ENCODE measurements at regions not wholly inside any gene's neighbourhood (a gene's known extent, or its start where the extent isn't known, plus 50 kb on each side); places are given as distances from the start of the nearest gene placed in this dataset.

- TF ChIP-seq CTCF (IDR thresholded peaks at IDR 0.05; ENCODE audit: unreplicated experiment) = no peak
- H3K27ac Mint-ChIP-seq = no peak overlapping the region
- H3K9me3 Mint-ChIP-seq (ENCODE audit: low read depth) = no peaks in the 10 kb centered on the region
- no peaks in the 10 kb centered on the region for H3K4me1 Mint-ChIP-seq (ENCODE audit: low read depth)
- no peaks in the 10 kb centered on the region for H3K36me3 Mint-ChIP-seq (ENCODE audit: insufficient read depth)
- peaks cover 2% of the 10 kb centered on the region for H3K27me3 Mint-ChIP-seq
- no peak for DNase-seq (ENCODE audit: low spot score, unreplicated experiment)
- no peak overlapping the region for H3K4me3 Mint-ChIP-seq (ENCODE audit: low read depth)
These were observed 538.5 kb downstream of the HTR7 start for GRCh38 chr10:90319188-90319914.

- no peak for TF ChIP-seq CTCF (IDR thresholded peaks at IDR 0.05; ENCODE audit: unreplicated experiment)
- Mint-ChIP-seq H3K4me1 (ENCODE audit: low read depth) (no peaks in the 10 kb centered on the region), H3K4me3 (ENCODE audit: low read depth) (no peak overlapping the region), H3K9me3 (ENCODE audit: low read depth) (no peaks in the 10 kb centered on the region), H3K27ac (no peak overlapping the region), H3K27me3 (peaks cover 2% of the 10 kb centered on the region), H3K36me3 (ENCODE audit: insufficient read depth) (no peaks in the 10 kb centered on the region)
- no peak for DNase-seq (ENCODE audit: low spot score, unreplicated experiment)
These were observed 536.6 kb downstream of the HTR7 start for GRCh38 chr10:90321132-90321816.

GRCh38 chr10:90326498-90327267, 531.2 kb downstream of the HTR7 start:
- H3K4me1 Mint-ChIP-seq (ENCODE audit: low read depth) = no peaks in the 10 kb centered on the region
- no peak overlapping the region for H3K27ac Mint-ChIP-seq
- H3K36me3 Mint-ChIP-seq (ENCODE audit: insufficient read depth) = no peaks in the 10 kb centered on the region
- H3K27me3 Mint-ChIP-seq = no peaks in the 10 kb centered on the region
- DNase-seq (ENCODE audit: low spot score, unreplicated experiment) = no peak
- H3K4me3 Mint-ChIP-seq (ENCODE audit: low read depth) = no peak overlapping the region
- no peaks in the 10 kb centered on the region for H3K9me3 Mint-ChIP-seq (ENCODE audit: low read depth)
- TF ChIP-seq CTCF (IDR thresholded peaks at IDR 0.05; ENCODE audit: unreplicated experiment) = no peak

GRCh38 chr10:90327611-90328010, 530.2 kb downstream of the HTR7 start:
- Mint-ChIP-seq H3K4me1 (ENCODE audit: low read depth) (no peaks in the 10 kb centered on the region), H3K27ac (no peak overlapping the region), H3K4me3 (ENCODE audit: low read depth) (no peak overlapping the region), H3K36me3 (ENCODE audit: insufficient read depth) (no peaks in the 10 kb centered on the region), H3K9me3 (ENCODE audit: low read depth) (no peaks in the 10 kb centered on the region), H3K27me3 (no peaks in the 10 kb centered on the region)
- DNase-seq (ENCODE audit: low spot score, unreplicated experiment) = no peak
- TF ChIP-seq CTCF (IDR thresholded peaks at IDR 0.05; ENCODE audit: unreplicated experiment) = no peak

GRCh38 chr10:90328459-90328858, 529.4 kb downstream of the HTR7 start:
- H3K4me1 Mint-ChIP-seq (ENCODE audit: low read depth) = no peaks in the 10 kb centered on the region
- no peak for TF ChIP-seq CTCF (IDR thresholded peaks at IDR 0.05; ENCODE audit: unreplicated experiment)
- H3K27ac Mint-ChIP-seq = no peak overlapping the region
- no peaks in the 10 kb centered on the region for H3K27me3 Mint-ChIP-seq
- no peak overlapping the region for H3K4me3 Mint-ChIP-seq (ENCODE audit: low read depth)
- no peaks in the 10 kb centered on the region for H3K9me3 Mint-ChIP-seq (ENCODE audit: low read depth)
- no peaks in the 10 kb centered on the region for H3K36me3 Mint-ChIP-seq (ENCODE audit: insufficient read depth)
- no peak for DNase-seq (ENCODE audit: low spot score, unreplicated experiment)
